RWPE2 (cell line): ENCODE measurements at regions not wholly inside any gene's neighbourhood (a gene's known extent, or its start where the extent isn't known, plus 50 kb on each side); places are given as distances from the start of the nearest gene placed in this dataset.

Experiments
- ATAC-seq: fragments of 200-7000 bp; cut with Tn5 transposase; 3 replicates; pipeline ENCODE4 v1.9.1; 2021; ENCODE audit warnings: low read depth
- DNase-seq: peaks from one replicate; pipeline ENCODE4 v3.0.0-alpha.2; 2020; ENCODE audit warnings: low spot score
- H3K27ac ChIP-seq: fragments of 450-650 bp; 2 replicates; pipeline ENCODE4 v1.5.1; 2017; ENCODE audit warnings: mild to moderate bottlenecking; ENCODE audit not compliant: poor library complexity, severe bottlenecking
- H3K27me3 ChIP-seq: fragments of 250-450 bp; sonication (Bioruptor Pico); 2 replicates; pipeline ENCODE4 v1.5.1; 2021; ENCODE audit warnings: mild to moderate bottlenecking, moderate library complexity; ENCODE audit not compliant: insufficient read depth, poor library complexity, severe bottlenecking
- H3K36me3 ChIP-seq: fragments of 250-450 bp; sonication (Bioruptor Pico); 2 replicates; pipeline ENCODE4 v1.5.1; 2020; ENCODE audit warnings: low read depth, mild to moderate bottlenecking, moderate library complexity
- H3K4me1 ChIP-seq: fragments of 250-450 bp; sonication (Bioruptor Pico); 2 replicates; pipeline ENCODE4 v1.5.1; 2021; ENCODE audit warnings: mild to moderate bottlenecking, moderate library complexity; ENCODE audit not compliant: insufficient read depth, poor library complexity, severe bottlenecking
- H3K4me3 ChIP-seq: fragments of 250-450 bp; sonication (Bioruptor Pico); 2 replicates; pipeline ENCODE4 v1.5.1; 2021; ENCODE audit warnings: mild to moderate bottlenecking, moderate library complexity; ENCODE audit not compliant: severe bottlenecking
- H3K9me3 ChIP-seq: fragments of 250-450 bp; sonication (Bioruptor Pico); 2 replicates; pipeline ENCODE4 v1.5.1; 2021; ENCODE audit warnings: mild to moderate bottlenecking, moderate library complexity; ENCODE audit not compliant: severe bottlenecking
- TF ChIP-seq, protein P1 (sequence below): fragments of 450-650 bp; IDR thresholded peaks from one replicate; pipeline ENCODE4 v1.5.1; 2017; ENCODE audit warnings: mild to moderate bottlenecking, moderate library complexity; ENCODE audit not compliant: poor library complexity, severe bottlenecking

GRCh38 chr6:3575166-3575565, 118.3 kb upstream of the SLC22A23 start:
- DNase-seq = no peak

DNA sequence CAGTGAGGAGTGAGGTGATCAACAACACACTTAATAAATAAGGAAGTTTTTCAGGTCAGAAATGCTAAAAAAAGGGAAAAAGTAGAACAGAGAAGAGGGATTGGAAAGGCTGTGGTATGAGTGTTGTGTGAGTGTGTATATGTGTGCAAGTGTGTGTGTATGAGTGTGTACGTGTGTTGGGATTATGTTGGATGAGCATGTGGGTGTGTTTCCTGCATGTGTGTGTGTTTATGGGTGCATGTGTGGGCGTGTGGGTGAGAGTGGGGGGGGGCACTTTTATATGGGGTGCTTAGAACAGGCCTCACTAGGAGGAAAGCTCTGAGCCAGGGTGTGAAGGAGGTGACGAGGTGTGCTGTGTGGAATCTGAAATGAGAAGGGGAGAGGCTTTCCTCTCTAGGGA, 116.8 kb upstream of the SLC22A23 start:
- TF ChIP-seq, protein P1, sequence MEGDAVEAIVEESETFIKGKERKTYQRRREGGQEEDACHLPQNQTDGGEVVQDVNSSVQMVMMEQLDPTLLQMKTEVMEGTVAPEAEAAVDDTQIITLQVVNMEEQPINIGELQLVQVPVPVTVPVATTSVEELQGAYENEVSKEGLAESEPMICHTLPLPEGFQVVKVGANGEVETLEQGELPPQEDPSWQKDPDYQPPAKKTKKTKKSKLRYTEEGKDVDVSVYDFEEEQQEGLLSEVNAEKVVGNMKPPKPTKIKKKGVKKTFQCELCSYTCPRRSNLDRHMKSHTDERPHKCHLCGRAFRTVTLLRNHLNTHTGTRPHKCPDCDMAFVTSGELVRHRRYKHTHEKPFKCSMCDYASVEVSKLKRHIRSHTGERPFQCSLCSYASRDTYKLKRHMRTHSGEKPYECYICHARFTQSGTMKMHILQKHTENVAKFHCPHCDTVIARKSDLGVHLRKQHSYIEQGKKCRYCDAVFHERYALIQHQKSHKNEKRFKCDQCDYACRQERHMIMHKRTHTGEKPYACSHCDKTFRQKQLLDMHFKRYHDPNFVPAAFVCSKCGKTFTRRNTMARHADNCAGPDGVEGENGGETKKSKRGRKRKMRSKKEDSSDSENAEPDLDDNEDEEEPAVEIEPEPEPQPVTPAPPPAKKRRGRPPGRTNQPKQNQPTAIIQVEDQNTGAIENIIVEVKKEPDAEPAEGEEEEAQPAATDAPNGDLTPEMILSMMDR = no peak
- H3K27ac ChIP-seq = no peak overlapping the region
- H3K4me1 ChIP-seq = no peaks in the 10 kb centered on the region
- H3K27me3 ChIP-seq = no peaks in the 10 kb centered on the region
- no peaks in the 10 kb centered on the region for H3K9me3 ChIP-seq
- no peaks in the 10 kb centered on the region for H3K36me3 ChIP-seq
- DNase-seq (no peak), ATAC-seq (no peak)
- H3K4me3 ChIP-seq = no peak overlapping the region

More at GRCh38 chr6:3575166-3575565, 118.3 kb upstream of the SLC22A23 start:
- H3K4me3 ChIP-seq = no peak overlapping the region
- ATAC-seq = no peak
- no peaks in the 10 kb centered on the region for H3K4me1 ChIP-seq
- TF ChIP-seq, protein P1 = no peak
- H3K27ac ChIP-seq = no peak overlapping the region
- H3K9me3 ChIP-seq = no peaks in the 10 kb centered on the region
- H3K27me3 ChIP-seq = no peaks in the 10 kb centered on the region
- no peaks in the 10 kb centered on the region for H3K36me3 ChIP-seq

DNA sequence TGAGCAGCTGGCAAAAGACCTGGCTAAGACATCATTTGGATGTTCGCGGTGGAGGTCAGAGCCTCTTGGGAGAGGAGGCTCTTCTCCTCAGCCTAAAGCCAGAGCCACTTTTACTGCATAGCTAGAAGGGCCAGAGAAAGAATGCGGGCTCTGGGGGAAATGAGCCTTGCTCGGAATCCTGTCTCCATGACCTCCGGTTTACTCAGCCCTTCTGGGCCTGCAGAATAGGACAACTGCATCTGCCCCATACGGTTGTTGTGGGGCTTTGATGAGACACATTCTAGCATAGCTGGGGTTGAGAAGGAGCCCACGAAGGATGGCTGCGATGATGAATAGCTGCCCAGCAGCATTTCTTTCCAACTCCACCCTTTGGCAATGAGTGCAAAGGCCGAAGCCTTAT, 115.0 kb upstream of the SLC22A23 start:
- H3K4me1 ChIP-seq = no peaks in the 10 kb centered on the region
- no peak overlapping the region for H3K4me3 ChIP-seq
- no peaks in the 10 kb centered on the region for H3K27me3 ChIP-seq
- DNase-seq (no peak), ATAC-seq (no peak)
- no peaks in the 10 kb centered on the region for H3K9me3 ChIP-seq
- H3K27ac ChIP-seq = no peak overlapping the region
- H3K36me3 ChIP-seq = no peaks in the 10 kb centered on the region
- TF ChIP-seq, protein P1 = no peak

- Histone ChIP-seq H3K4me1 (no peaks in the 10 kb centered on the region), H3K27ac (no peak overlapping the region), H3K36me3 (no peaks in the 10 kb centered on the region), H3K27me3 (no peaks in the 10 kb centered on the region), H3K9me3 (no peaks in the 10 kb centered on the region), H3K4me3 (no peak overlapping the region)
- no peak for ATAC-seq
- DNase-seq = no peak
- TF ChIP-seq, protein P1 = no peak
These were observed 114.4 kb upstream of the SLC22A23 start for GRCh38 chr6:3571250-3571681.

GRCh38 chr6:3569816-3570215, 113.0 kb upstream of the SLC22A23 start:
- Histone ChIP-seq H3K4me3 (no peak overlapping the region), H3K27me3 (no peaks in the 10 kb centered on the region), H3K27ac (no peak overlapping the region), H3K9me3 (no peaks in the 10 kb centered on the region), H3K36me3 (no peaks in the 10 kb centered on the region), H3K4me1 (no peaks in the 10 kb centered on the region)
- TF ChIP-seq, protein P1 = no peak
- ATAC-seq (no peak), DNase-seq (no peak)
